ENCODE measurements at regions not wholly inside any gene's neighbourhood (a gene's known extent, or its start where the extent isn't known, plus 50 kb on each side); places are given as distances from the start of the nearest gene placed in this dataset.

- CTCF ChIA-PET (ENCODE audit: low intra/inter-chr PET ratio): no interaction called here
- intact Hi-C loops (cut with micrococcal nuclease) (loop anchor here (5.0 to 10.0 kb wide), 2 partner anchors 133 to 1055 kb away; no protein-coding TSS in a partner anchor), in situ Hi-C loops (cut with MboI) (loop anchor here (25.0 kb wide), 1 partner anchor 377 kb away; no protein-coding TSS in a partner anchor)
- Histone ChIP-seq H3K9ac (ENCODE audit: insufficient read depth in 1 of 2, low read depth in 2 of 2, low read length in 2 of 2) (no peak overlapping the region), H3K79me2 (ENCODE audit: control insufficient read depth, insufficient read depth, low read length) (no peaks in the 10 kb centered on the region), H3K27me3 (ENCODE audit: control insufficient read depth in 2 of 2, insufficient read depth in 2 of 2, low read length in 2 of 2) (peaks cover 11 to 37% of the 10 kb centered on the region in 2 experiments; a peak in 3 of 5 replicates), H3K9me3 (replicated peaks; ENCODE audit: control insufficient read depth, insufficient read depth, low read depth, low read length) (no peaks in the 10 kb centered on the region), H3K36me3 (ENCODE audit: control insufficient read depth, insufficient read depth, low read length) (no peaks in the 10 kb centered on the region), H4K20me1 (replicated peaks; ENCODE audit: control insufficient read depth, insufficient read depth, low read length) (no peaks in the 10 kb centered on the region; the same call in 1 of the 2 replicates), H3K4me3 (no peak overlapping the region), H3K27ac (ENCODE audit: extremely low read depth, low read depth, low read length) (no peak overlapping the region), H3K4me2 (ENCODE audit: insufficient read depth, low read length) (no peak overlapping the region), H3K4me1 (replicated peaks in 1 of 2; ENCODE audit: control insufficient read depth in 2 of 2, insufficient read depth in 2 of 2, low read length in 2 of 2) (peaks cover 0 to 5% of the 10 kb centered on the region in 2 experiments; a peak in 1 of 5 replicates), H2AFZ (ENCODE audit: low read depth, low read length) (no peak overlapping the region), H3K9me1 (ENCODE audit: control insufficient read depth, insufficient read depth, low read length) (no peaks in the 10 kb centered on the region)
- WGBS (ENCODE audit: insufficient coverage, low coverage, missing lambda C conversion rate): 0% methylated on average over 3 of the region's 3 CpGs
- ATAC-seq (no peak), FAIRE-seq (no peak), DNase-seq (ENCODE audit: extremely low read depth in 1 of 4, low spot score in 3 of 4) (no peak)
- no TSS peak for BruUV-seq (replicated peaks)
- POLR2A ChIA-PET: interaction anchor here (1.0 kb wide), 1 partner anchor 9 kb away, joined by 3 read pairs; no protein-coding TSS in a partner anchor
- no peak for TF ChIP-seq ZNF586 (CRISPR knock-in tag; conservative IDR thresholded peaks at IDR 0.05)
- no peak for TF ChIP-seq KAT2B (IDR thresholded peaks at IDR 0.05; ENCODE audit: low read depth, low read length)
- TF ChIP-seq KLF6 (CRISPR knock-in tag; IDR thresholded peaks at IDR 0.05; ENCODE audit: borderline replicate concordance): no peak
- no peak for TF ChIP-seq TBP (optimal IDR thresholded peaks at IDR 0.05; ENCODE audit: low read depth, low read length)
- TF ChIP-seq TEAD4 (IDR thresholded peaks at IDR 0.05; ENCODE audit: low read length): no peak
- no peak for TF ChIP-seq TEAD4 (CRISPR knock-in tag; IDR thresholded peaks at IDR 0.05; ENCODE audit: borderline replicate concordance)
- no peak for TF ChIP-seq MYNN (IDR thresholded peaks at IDR 0.05)
- TF ChIP-seq MYNN (CRISPR knock-in tag; IDR thresholded peaks at IDR 0.05): no peak
- no peak for TF ChIP-seq RFX7 (CRISPR knock-in tag; IDR thresholded peaks at IDR 0.05)
- TF ChIP-seq SNIP1 (IDR thresholded peaks at IDR 0.05; ENCODE audit: low read depth): no peak
- no peak for TF ChIP-seq ZNF589 (CRISPR knock-in tag; IDR thresholded peaks at IDR 0.05; ENCODE audit: low read depth)
- no peak for TF ChIP-seq SAFB (IDR thresholded peaks at IDR 0.05; ENCODE audit: borderline replicate concordance, low read depth, low read length)
- no peak for TF ChIP-seq ZNF23 (CRISPR knock-in tag; IDR thresholded peaks at IDR 0.05)
- no peak for TF ChIP-seq HSF4 (CRISPR knock-in tag; IDR thresholded peaks at IDR 0.05; ENCODE audit: borderline replicate concordance)
- TF ChIP-seq TCF7L2 (IDR thresholded peaks at IDR 0.05; ENCODE audit: low read depth, low read length): no peak
- TF ChIP-seq ZNF511 (CRISPR knock-in tag; IDR thresholded peaks at IDR 0.05): no peak
These were observed 329.2 kb downstream of the ARRDC4 start for GRCh38 chr15:98289747-98290146.
